Astrocyte (in vitro differentiated cells and primary cell): ENCODE measurements at regions not wholly inside any gene's neighbourhood (a gene's known extent, or its start where the extent isn't known, plus 50 kb on each side); places are given as distances from the start of the nearest gene placed in this dataset.
A peak's percentile ranks its signal among the peaks of the same experiment; 100 is the strongest.

Experiments
- DNase-seq: peaks from one replicate; pipeline ENCODE4 v3.0.0-alpha.2; 2010; ENCODE audit warnings: low read depth
- FAIRE-seq: peaks from 2 replicates; lab custom pipeline; 2011; peaks lifted over from hg19 to GRCh38; lab: Jason Lieb, UNC
- H2AFZ ChIP-seq: 2 replicates; pipeline ENCODE4 v1.6.0; 2012; ENCODE audit warnings: low read depth, low read length, inconsistent platforms
- H3K27ac ChIP-seq: 2 replicates; pipeline ENCODE4 v1.5.1; 2011; ENCODE audit warnings: low read depth, low read length, inconsistent platforms
- H3K27me3 ChIP-seq: 2 replicates; pipeline ENCODE4 v1.6.0; 2011; ENCODE audit warnings: low read length, inconsistent platforms; ENCODE audit not compliant: insufficient read depth
- H3K36me3 ChIP-seq: 2 replicates; pipeline ENCODE4 v1.5.1; 2011; ENCODE audit warnings: low read length, inconsistent platforms; ENCODE audit not compliant: insufficient read depth
- H3K4me1 ChIP-seq: 2 replicates; pipeline ENCODE4 v1.5.1; 2011; ENCODE audit warnings: low read length, inconsistent platforms; ENCODE audit not compliant: insufficient read depth
- H3K4me2 ChIP-seq: 2 replicates; pipeline ENCODE4 v1.6.0; 2012; ENCODE audit warnings: low read length, inconsistent platforms
- H3K4me3 ChIP-seq: 2 replicates; pipeline ENCODE4 v1.5.1; 2011; ENCODE audit warnings: low read depth, mild to moderate bottlenecking, low read length, inconsistent platforms; ENCODE audit not compliant: insufficient read depth
- H3K79me2 ChIP-seq: 2 replicates; pipeline ENCODE4 v1.6.0; 2012; ENCODE audit warnings: mild to moderate bottlenecking, low read length, inconsistent platforms; ENCODE audit not compliant: insufficient read depth
- H3K9ac ChIP-seq: 2 replicates; pipeline ENCODE4 v1.6.0; 2012; ENCODE audit warnings: mild to moderate bottlenecking, low read length, inconsistent platforms
- H3K9me3 ChIP-seq: 2 replicates; pipeline ENCODE4 v1.5.1; 2012; ENCODE audit warnings: low read depth, mild to moderate bottlenecking, low read length, inconsistent platforms; ENCODE audit not compliant: insufficient read depth
- H4K20me1 ChIP-seq: 2 replicates; pipeline ENCODE4 v1.6.0; 2012; ENCODE audit warnings: low read length, inconsistent platforms; ENCODE audit not compliant: insufficient read depth
- H3K27ac Mint-ChIP-seq: one replicate; pipeline ENCODE4 v1.8.0; 2021; ENCODE audit warnings: mild to moderate bottlenecking, mixed read lengths; ENCODE audit not compliant: unreplicated experiment
- H3K27me3 Mint-ChIP-seq: one replicate; pipeline ENCODE4 v1.8.0; 2021; ENCODE audit warnings: low read depth, mixed read lengths; ENCODE audit not compliant: unreplicated experiment
- H3K36me3 Mint-ChIP-seq: one replicate; pipeline ENCODE4 v1.8.0; 2021; ENCODE audit warnings: low read depth, mixed read lengths; ENCODE audit not compliant: unreplicated experiment
- H3K4me1 Mint-ChIP-seq: one replicate; pipeline ENCODE4 v1.8.0; 2021; ENCODE audit warnings: low read depth, mixed read lengths; ENCODE audit not compliant: unreplicated experiment
- H3K4me3 Mint-ChIP-seq: one replicate; pipeline ENCODE4 v1.8.0; 2021; ENCODE audit warnings: mild to moderate bottlenecking, moderate library complexity, mixed read lengths; ENCODE audit not compliant: unreplicated experiment
- H3K9me3 Mint-ChIP-seq: one replicate; pipeline ENCODE4 v1.8.0; 2021; ENCODE audit warnings: mild to moderate bottlenecking, mixed read lengths; ENCODE audit not compliant: unreplicated experiment
- CTCF ChIP-seq: IDR thresholded peaks from 2 replicates; pipeline ENCODE4 v1.5.1; 2011; ENCODE audit warnings: low read depth, mild to moderate bottlenecking, inconsistent platforms, low read length, moderate library complexity; ENCODE audit not compliant: insufficient read depth
- EZH2 ChIP-seq: IDR thresholded peaks from 2 replicates; pipeline ENCODE4 v1.6.1; 2012; ENCODE audit warnings: mild to moderate bottlenecking, low read length, inconsistent platforms; ENCODE audit not compliant: insufficient read depth

- peaks cover 28% of the 10 kb centered on the region for H3K4me1 Mint-ChIP-seq
- Histone ChIP-seq H3K36me3 (no peaks in the 10 kb centered on the region), H3K27ac (peak overlapping the region; percentile 24)
Measured at GRCh38 chr1:194366705-194367104, 1180.3 kb upstream of the B3GALT2 start.

GRCh38 chr1:194362327-194362726 is 1175.9 kb upstream of the B3GALT2 start:
- Mint-ChIP-seq H3K36me3 (no peaks in the 10 kb centered on the region), H3K4me3 (no peak overlapping the region), H3K27ac (no peak overlapping the region), H3K9me3 (no peaks in the 10 kb centered on the region), H3K4me1 (peaks cover 10% of the 10 kb centered on the region), H3K27me3 (no peaks in the 10 kb centered on the region)
- Histone ChIP-seq H3K36me3 (no peaks in the 10 kb centered on the region), H3K9ac (no peak overlapping the region), H3K4me2 (no peak overlapping the region), H4K20me1 (no peaks in the 10 kb centered on the region), H3K27me3 (no peaks in the 10 kb centered on the region), H3K79me2 (no peaks in the 10 kb centered on the region), H3K27ac (no peak overlapping the region), H3K4me3 (no peak overlapping the region), H2AFZ (no peak overlapping the region), H3K4me1 (no peaks in the 10 kb centered on the region), H3K9me3 (no peaks in the 10 kb centered on the region)
- TF ChIP-seq EZH2 (no peak), CTCF (no peak)
- FAIRE-seq = no peak
- DNase-seq = no peak

More at GRCh38 chr1:194366705-194367104, 1180.3 kb upstream of the B3GALT2 start:
- no peaks in the 10 kb centered on the region for H3K9me3 ChIP-seq
- DNase-seq (peak; percentile 77), FAIRE-seq (no peak)
- H3K4me3 ChIP-seq = no peak overlapping the region
- peak overlapping the region; percentile 4 for H3K4me2 ChIP-seq
- TF ChIP-seq CTCF (no peak), EZH2 (no peak)
- H3K27me3 ChIP-seq = no peaks in the 10 kb centered on the region
- H3K9ac ChIP-seq = no peak overlapping the region
- no peaks in the 10 kb centered on the region for H4K20me1 ChIP-seq
- no peaks in the 10 kb centered on the region for H3K79me2 ChIP-seq
- no peaks in the 10 kb centered on the region for H3K36me3 Mint-ChIP-seq
- no peak overlapping the region for H3K4me3 Mint-ChIP-seq
- H3K4me1 ChIP-seq = no peaks in the 10 kb centered on the region
- H3K27me3 Mint-ChIP-seq = no peaks in the 10 kb centered on the region
- H3K27ac Mint-ChIP-seq = peak overlapping the region; percentile 89
- no peak overlapping the region for H2AFZ ChIP-seq
- H3K9me3 Mint-ChIP-seq = no peaks in the 10 kb centered on the region

GRCh38 chr1:194361374-194362131 is 1175.1 kb upstream of the B3GALT2 start:
- Histone ChIP-seq H3K4me3 (no peak overlapping the region), H3K27ac (no peak overlapping the region), H3K36me3 (no peaks in the 10 kb centered on the region), H3K4me1 (no peaks in the 10 kb centered on the region), H2AFZ (no peak overlapping the region), H3K9me3 (no peaks in the 10 kb centered on the region), H3K4me2 (no peak overlapping the region), H3K27me3 (no peaks in the 10 kb centered on the region), H4K20me1 (no peaks in the 10 kb centered on the region), H3K9ac (no peak overlapping the region), H3K79me2 (no peaks in the 10 kb centered on the region)
- no peaks in the 10 kb centered on the region for H3K9me3 Mint-ChIP-seq
- no peak for DNase-seq
- H3K27me3 Mint-ChIP-seq = no peaks in the 10 kb centered on the region
- H3K4me1 Mint-ChIP-seq = peaks cover 3% of the 10 kb centered on the region
- TF ChIP-seq CTCF (no peak), EZH2 (no peak)
- FAIRE-seq = no peak
- H3K27ac Mint-ChIP-seq = no peak overlapping the region
- H3K4me3 Mint-ChIP-seq = no peak overlapping the region
- no peaks in the 10 kb centered on the region for H3K36me3 Mint-ChIP-seq
